Fibroblast of lung (primary cell): ENCODE measurements at regions not wholly inside any gene's neighbourhood (a gene's known extent, or its start where the extent isn't known, plus 50 kb on each side); places are given as distances from the start of the nearest gene placed in this dataset.

Source experiments
- DNase-seq, 2 donors: peaks; one replicate each; pipeline versions ENCODE4 v3.0.0 to v3.0.0-alpha.2; 2010; ENCODE audit warnings: low read depth in 2 of 2
- H2AFZ ChIP-seq: 2 replicates; pipeline ENCODE4 v1.5.1; 2012; ENCODE audit warnings: low read length, control low read depth, inconsistent platforms
- H3K27ac ChIP-seq: 2 replicates; pipeline ENCODE4 v1.5.1; 2011; ENCODE audit warnings: low read length, control low read depth; ENCODE audit not compliant: insufficient read depth
- H3K27me3 ChIP-seq: 2 replicates; pipeline ENCODE4 v1.5.1; 2011; ENCODE audit warnings: mild to moderate bottlenecking, low read length; ENCODE audit not compliant: control insufficient read depth, insufficient read depth
- H3K36me3 ChIP-seq: 2 replicates; pipeline ENCODE4 v1.5.1; 2011; ENCODE audit warnings: low read length; ENCODE audit not compliant: control insufficient read depth, insufficient read depth
- H3K4me1 ChIP-seq: 2 replicates; pipeline ENCODE4 v1.5.1; 2011; ENCODE audit warnings: low read length; ENCODE audit not compliant: control insufficient read depth, insufficient read depth; ENCODE audit errors: extremely low read depth
- H3K4me2 ChIP-seq: 2 replicates; pipeline ENCODE4 v1.5.1; 2011; ENCODE audit warnings: low read length, control low read depth; ENCODE audit not compliant: insufficient read depth; ENCODE audit errors: extremely low read depth
- H3K4me3 ChIP-seq, 4 experiments: fragments of 200-600 bp in 1 of 4; sonication (generic) in 1 of 4; replicated peaks in 1 of 4; 2 replicates each; pipeline ENCODE4 v1.5.1; 2011 to 2016; ENCODE audit warnings: low read length in 4 of 4, low read depth in 3 of 4, mild to moderate bottlenecking in 3 of 4, control low read depth in 2 of 4, inconsistent platforms in 1 of 4, mixed read lengths in 1 of 4; ENCODE audit not compliant: insufficient read depth in 1 of 4; ENCODE audit errors: control extremely low read depth in 1 of 4
- H3K79me2 ChIP-seq: 2 replicates; pipeline ENCODE4 v1.5.1; 2012; ENCODE audit warnings: mild to moderate bottlenecking, low read length, inconsistent platforms; ENCODE audit not compliant: control insufficient read depth, insufficient read depth
- H3K9ac ChIP-seq: 2 replicates; pipeline ENCODE4 v1.5.1; 2011; ENCODE audit warnings: mild to moderate bottlenecking, low read length, control low read depth; ENCODE audit not compliant: insufficient read depth
- H3K9me3 ChIP-seq: 2 replicates; pipeline ENCODE4 v1.5.1; 2012; ENCODE audit warnings: low read depth, low read length; ENCODE audit not compliant: control insufficient read depth, insufficient read depth
- H4K20me1 ChIP-seq: 2 replicates; pipeline ENCODE4 v1.5.1; 2011; ENCODE audit warnings: low read length; ENCODE audit not compliant: control insufficient read depth, insufficient read depth; ENCODE audit errors: extremely low read depth
- CTCF ChIP-seq, 2 donors: IDR thresholded peaks in 1 of 2; conservative IDR thresholded peaks in 1 of 2; 1 replicate in 1 of 2; 2 replicates in 1 of 2; pipeline ENCODE4 v1.5.1; 2011 to 2012; ENCODE audit warnings: low read length in 2 of 2, control low read depth in 1 of 2, inconsistent platforms in 1 of 2, low read depth in 1 of 2, mild to moderate bottlenecking in 1 of 2
- EZH2 ChIP-seq: IDR thresholded peaks from 2 replicates; pipeline ENCODE4 v1.5.1; 2012; ENCODE audit warnings: low read length, control low read depth, mild to moderate bottlenecking; ENCODE audit errors: missing control alignments

- Histone ChIP-seq H3K79me2 (no peaks in the 10 kb centered on the region), H4K20me1 (no peaks in the 10 kb centered on the region), H3K27ac (no peak overlapping the region), H3K9ac (no peak overlapping the region), H3K4me3 (no peak overlapping the region), H3K36me3 (no peaks in the 10 kb centered on the region), H3K4me2 (no peak overlapping the region), H2AFZ (no peak overlapping the region), H3K9me3 (no peaks in the 10 kb centered on the region), H3K4me1 (no peaks in the 10 kb centered on the region), H3K27me3 (no peaks in the 10 kb centered on the region)
- no peak for DNase-seq
- TF ChIP-seq EZH2 (no peak), CTCF (conservative IDR thresholded peaks at IDR 0.05 in 1 of 2, IDR thresholded peaks at IDR 0.05 in 1 of 2; ENCODE audit: low read depth in 1 of 2, low read length in 2 of 2) (no peak)
Observed at GRCh38 chr10:59962756-59963155, 56.4 kb upstream of the CCDC6 start.

GRCh38 chr10:59960751-59961150, 54.4 kb upstream of the CCDC6 start:
- Histone ChIP-seq H3K9me3 (no peaks in the 10 kb centered on the region), H2AFZ (no peak overlapping the region), H3K79me2 (no peaks in the 10 kb centered on the region), H3K4me2 (no peak overlapping the region), H3K27me3 (no peaks in the 10 kb centered on the region), H3K27ac (no peak overlapping the region), H3K4me3 (no peak overlapping the region), H3K36me3 (no peaks in the 10 kb centered on the region), H4K20me1 (no peaks in the 10 kb centered on the region), H3K4me1 (no peaks in the 10 kb centered on the region), H3K9ac (no peak overlapping the region)
- TF ChIP-seq CTCF (conservative IDR thresholded peaks at IDR 0.05 in 1 of 2, IDR thresholded peaks at IDR 0.05 in 1 of 2; ENCODE audit: low read depth in 1 of 2, low read length in 2 of 2) (no peak), EZH2 (no peak)
- DNase-seq = no peak

- Histone ChIP-seq H3K9ac (no peak overlapping the region), H3K27ac (no peak overlapping the region), H3K36me3 (no peaks in the 10 kb centered on the region), H3K9me3 (no peaks in the 10 kb centered on the region), H3K4me1 (no peaks in the 10 kb centered on the region), H3K79me2 (no peaks in the 10 kb centered on the region), H2AFZ (no peak overlapping the region), H3K27me3 (no peaks in the 10 kb centered on the region), H3K4me3 (no peak overlapping the region), H4K20me1 (no peaks in the 10 kb centered on the region), H3K4me2 (no peak overlapping the region)
- DNase-seq = no peak
- no peak for TF ChIP-seq EZH2
- no peak for TF ChIP-seq CTCF (conservative IDR thresholded peaks at IDR 0.05 in 1 of 2, IDR thresholded peaks at IDR 0.05 in 1 of 2; ENCODE audit: low read depth in 1 of 2, low read length in 2 of 2)
Observed at GRCh38 chr10:59959504-59960018, 53.2 kb upstream of the CCDC6 start.
